ENCODE measurements at regions not wholly inside any gene's neighbourhood (a gene's known extent, or its start where the extent isn't known, plus 50 kb on each side); places are given as distances from the start of the nearest gene placed in this dataset.
"Not testable (repeated sequence)": the region's sequence is repeated elsewhere in the genome, so short reads cannot be mapped to it uniquely, and the experiment has no call there.

GRCh38 chr5:158602981-158603380 lies 496.7 kb downstream of the EBF1 start:
- DNase-seq (ENCODE audit: low spot score): no peak

DNA sequence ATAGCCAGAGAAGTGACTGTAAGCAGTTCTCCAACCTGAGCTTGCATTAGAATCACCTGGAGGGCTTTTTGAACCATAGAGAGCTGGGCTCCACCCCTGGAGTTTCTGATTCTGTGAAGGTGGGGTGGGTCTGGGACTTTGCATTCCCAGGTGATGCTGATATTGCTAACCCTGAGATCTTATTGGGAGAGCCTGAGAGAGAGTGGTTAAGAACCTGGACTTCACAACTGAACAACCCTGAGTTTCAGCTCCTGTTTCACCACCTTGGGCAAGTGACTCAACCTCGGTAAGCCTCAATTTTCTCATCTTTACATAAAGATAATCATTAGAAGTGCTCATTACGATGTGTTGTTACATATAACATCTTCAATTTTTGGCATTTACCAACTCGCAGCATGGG lies 498.6 kb downstream of the EBF1 start:
- no peak for DNase-seq (ENCODE audit: low spot score)

DNA sequence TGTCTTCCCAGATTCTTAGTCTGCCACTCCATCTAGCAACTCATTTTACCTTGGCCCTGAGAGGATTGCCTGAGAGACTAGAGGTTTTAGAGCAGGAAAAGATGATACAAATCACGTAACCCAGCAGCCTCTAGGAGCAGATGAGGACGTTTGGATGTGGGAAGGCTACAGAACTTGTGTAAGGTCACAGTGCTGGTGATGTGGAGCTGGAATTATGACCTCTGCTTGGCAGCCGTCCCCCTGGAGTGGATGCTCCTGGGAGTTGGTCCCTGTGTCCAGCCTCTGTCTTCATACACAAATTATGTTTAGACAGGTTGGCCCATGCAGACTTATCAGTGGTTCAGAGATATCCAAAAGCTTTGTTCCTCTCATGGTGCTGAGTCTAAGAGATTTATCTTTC lies 499.0 kb downstream of the EBF1 start:
- no peak for DNase-seq (ENCODE audit: low spot score)

- DNase-seq (ENCODE audit: low spot score): no peak
These were observed 500.6 kb downstream of the EBF1 start for GRCh38 chr5:158599157-158599556.

GRCh38 chr5:158594595-158595242 lies 505.0 kb downstream of the EBF1 start:
- peak; percentile 20 for DNase-seq (ENCODE audit: low spot score)

- DNase-seq (ENCODE audit: low spot score): no peak
These were observed 505.8 kb downstream of the EBF1 start for GRCh38 chr5:158593925-158594324.

DNA sequence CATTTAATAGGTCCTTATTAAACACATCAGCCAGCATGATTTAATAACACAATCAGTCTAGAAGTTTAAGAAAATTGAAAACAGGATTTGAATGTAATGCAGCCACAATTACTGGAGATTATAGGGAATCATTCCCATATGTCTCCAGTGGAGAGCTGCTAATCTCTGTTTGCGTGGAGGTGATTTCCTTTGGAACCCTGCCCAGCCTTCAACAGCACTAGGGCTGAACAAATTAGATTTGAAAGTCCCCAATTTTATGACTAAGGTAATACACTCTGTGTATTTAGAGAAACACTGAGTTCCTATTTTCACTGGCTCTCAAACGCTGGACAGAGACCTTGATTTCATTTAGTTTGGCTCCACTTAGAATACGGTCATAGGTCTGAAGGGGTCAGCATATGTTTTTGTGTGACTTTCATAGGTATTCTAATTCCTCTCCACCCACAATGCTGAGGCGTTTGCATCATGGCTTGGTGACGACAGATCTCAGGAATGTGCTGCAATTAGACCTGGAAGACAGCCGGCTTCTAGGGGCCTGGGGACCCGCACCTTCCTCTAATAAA lies 508.3 kb downstream of the EBF1 start:
- DNase-seq (ENCODE audit: low spot score): peak; percentile 15

DNA sequence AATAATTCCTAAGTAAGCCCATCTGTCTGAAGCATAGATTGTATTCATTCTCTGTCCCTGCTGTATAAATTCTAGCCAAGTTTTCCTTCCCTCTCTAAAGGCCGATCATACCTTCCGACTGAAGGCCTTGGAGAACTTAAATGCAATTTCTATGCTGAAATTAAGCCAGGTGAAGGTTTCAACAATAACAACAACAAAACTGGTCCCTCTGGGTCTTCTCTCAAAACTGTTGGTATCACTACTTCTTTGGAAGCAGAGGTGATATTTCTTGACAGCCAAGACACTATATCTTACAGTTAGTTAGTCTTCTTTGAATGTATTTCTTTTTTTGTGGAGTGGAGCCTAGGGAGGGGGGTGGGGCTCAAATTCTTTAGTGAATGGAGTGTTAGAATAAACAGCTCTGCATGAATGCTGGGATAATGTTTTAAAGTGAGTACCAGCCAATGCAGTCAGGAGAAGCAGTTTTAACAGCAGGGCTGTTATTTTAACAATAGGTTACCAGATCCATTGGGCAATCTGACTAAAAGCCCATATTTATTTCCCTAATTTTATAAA lies 508.9 kb downstream of the EBF1 start:
- no peak for DNase-seq (ENCODE audit: low spot score)

- DNase-seq (ENCODE audit: low spot score): no peak
These were observed 509.8 kb downstream of the EBF1 start for GRCh38 chr5:158589939-158590338.

DNA sequence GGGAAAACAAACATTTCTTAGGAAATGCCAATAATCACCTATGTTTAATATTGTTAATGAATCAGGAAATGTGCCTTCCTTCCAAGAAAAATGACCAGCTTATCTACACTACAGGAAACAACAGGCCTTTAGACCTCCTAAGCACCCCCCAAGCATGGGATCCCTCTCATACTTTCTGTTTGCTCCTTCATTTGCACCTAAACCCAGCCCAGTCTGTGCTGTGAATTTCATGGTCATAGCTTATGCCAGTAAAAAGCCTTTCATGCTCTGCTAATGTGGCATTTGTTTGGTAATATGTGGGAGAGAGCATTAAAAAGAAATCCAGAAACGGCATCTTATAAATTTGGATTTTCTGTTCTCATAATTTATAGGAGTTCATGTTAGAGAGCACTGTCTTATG lies 511.1 kb downstream of the EBF1 start:
- DNase-seq (ENCODE audit: low spot score): no peak

- no peak for DNase-seq (ENCODE audit: low spot score)
These were observed 513.7 kb downstream of the EBF1 start for GRCh38 chr5:158586054-158586453.

GRCh38 chr5:158582669-158583068 lies 517.0 kb downstream of the EBF1 start:
- not testable (repeated sequence) for DNase-seq (ENCODE audit: low spot score)

DNA sequence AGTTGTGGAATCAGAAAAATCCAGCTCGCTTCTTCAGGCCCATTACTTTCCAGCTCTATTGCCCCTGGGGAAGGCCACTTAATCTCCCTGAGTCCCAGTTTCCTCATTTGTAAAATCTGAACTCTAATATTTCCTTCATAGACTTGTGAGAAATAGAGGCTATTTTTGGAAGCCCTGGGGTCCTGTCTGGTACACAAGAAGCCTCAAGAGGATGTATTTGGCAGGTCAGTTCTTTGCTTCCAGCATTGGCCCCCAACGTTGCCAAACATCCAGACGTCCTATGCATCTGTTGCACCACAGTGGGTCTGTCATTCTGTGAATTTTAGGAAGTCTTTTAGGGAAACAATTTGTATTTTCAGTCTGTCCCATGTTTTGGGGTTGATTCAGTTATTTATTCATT lies 525.9 kb downstream of the EBF1 start:
- DNase-seq (ENCODE audit: low spot score): no peak

DNA sequence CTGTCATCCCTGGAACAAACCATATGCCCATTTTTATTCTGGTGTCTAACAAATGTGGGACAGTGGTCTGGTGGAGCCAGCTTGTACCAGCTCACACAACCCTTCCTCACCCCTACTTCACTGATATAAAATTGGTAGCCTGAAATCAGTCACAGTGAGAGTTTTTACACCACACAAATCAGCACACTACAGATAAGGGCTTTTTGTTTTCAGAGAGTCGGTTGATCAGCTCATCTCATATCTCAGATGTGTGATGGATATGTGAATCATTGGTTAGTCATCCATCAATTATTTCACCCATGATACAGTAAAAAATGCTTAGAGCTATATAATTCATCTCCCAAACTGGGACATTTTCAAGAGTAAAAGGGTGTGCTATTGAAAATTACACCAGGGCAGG lies 529.2 kb downstream of the EBF1 start:
- DNase-seq (ENCODE audit: low spot score): no peak

DNA sequence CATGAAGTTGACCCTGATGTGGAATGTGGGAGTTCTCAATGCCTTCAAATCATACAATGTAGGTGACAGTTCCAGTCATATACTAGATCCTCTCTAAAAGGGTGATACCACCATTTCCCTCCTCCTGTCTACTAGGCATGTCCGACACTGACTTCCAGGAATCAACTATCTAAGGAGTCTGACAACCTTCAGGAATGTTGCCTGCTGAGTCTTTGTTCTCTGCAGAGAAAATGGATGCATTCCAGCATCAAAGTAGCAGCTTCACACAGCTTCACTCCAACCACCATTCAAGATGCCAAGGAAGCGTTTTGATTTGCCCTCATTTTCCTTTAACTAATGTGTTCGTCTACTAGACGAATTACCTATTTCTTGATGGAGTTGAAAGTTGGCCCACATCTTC lies 530.2 kb downstream of the EBF1 start:
- DNase-seq (ENCODE audit: low spot score): no peak

DNA sequence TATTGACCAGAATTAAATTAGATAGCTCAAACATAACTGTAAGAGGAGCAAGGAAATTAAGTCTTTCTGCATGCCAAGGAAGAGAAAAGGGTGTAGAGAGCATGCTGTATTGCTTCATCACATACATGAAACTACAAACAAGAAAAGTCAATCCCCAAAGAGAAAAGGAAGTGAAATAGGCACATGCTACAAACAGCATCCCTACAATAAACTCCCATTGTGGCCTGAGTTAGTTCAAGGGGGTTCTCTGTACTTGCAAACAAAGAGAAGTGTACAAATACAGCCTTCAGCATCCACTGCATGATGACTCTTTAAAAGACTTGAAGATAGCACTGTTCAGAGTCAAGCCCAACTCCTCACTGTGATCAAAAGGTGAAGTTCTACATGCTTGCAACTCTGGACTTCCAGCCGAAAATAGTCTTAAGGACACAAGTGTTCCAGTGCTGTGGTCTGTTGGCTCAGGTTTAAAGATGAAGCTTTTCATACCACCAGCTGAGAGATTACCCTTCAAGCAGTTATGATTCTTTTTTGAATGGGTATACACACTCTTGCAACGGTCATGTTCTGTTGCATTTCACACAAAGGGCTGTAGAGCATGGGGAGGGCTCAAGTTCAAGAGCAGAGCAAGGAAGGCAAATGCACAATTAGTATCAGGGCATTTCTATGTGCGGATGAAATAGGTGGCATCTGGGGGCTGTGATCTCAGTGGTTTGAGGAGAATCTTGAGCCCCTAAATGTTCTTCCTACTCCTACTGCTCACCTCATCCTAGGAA lies 534.5 kb downstream of the EBF1 start:
- no peak for DNase-seq (ENCODE audit: low spot score)

DNA sequence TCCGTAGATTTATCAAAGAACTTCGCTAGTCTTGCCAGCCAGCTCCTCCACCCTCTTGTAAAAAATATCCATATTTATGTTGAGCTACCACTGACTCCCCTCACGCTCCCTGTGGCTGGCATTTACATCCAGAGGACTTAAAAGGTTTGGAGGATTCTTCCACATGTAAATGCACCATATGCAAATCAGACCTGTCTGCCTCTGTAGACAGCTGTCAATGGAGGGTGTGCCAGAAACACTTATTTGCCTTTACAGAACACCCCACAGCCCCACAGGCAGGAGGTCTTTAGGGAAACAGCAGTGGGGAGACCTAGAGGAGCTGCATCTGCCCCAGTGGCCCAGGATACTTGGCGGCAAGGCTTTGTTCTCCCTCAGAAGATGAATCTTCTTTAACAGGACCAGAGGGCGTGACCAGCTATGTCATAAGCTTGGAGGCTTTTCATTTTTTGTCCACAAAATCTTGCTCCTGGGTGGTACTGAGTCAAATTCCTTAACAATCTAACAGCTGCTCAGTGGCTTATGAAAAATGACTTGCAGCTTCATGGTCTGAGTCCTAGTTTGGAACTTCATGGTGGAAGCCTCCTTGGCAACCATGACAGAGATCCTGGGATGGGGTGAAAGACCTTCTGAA lies 535.8 kb downstream of the EBF1 start:
- DNase-seq (ENCODE audit: low spot score): no peak

GRCh38 chr5:158561562-158562190 lies 538.0 kb downstream of the EBF1 start:
- no peak for DNase-seq (ENCODE audit: low spot score)

GRCh38 chr5:158560170-158560569 lies 539.5 kb downstream of the EBF1 start:
- DNase-seq (ENCODE audit: low spot score): peak; percentile 61

GRCh38 chr5:158559643-158560042 lies 540.1 kb downstream of the EBF1 start:
- no peak for DNase-seq (ENCODE audit: low spot score)

GRCh38 chr5:158559066-158559465 lies 540.6 kb downstream of the EBF1 start:
- no peak for DNase-seq (ENCODE audit: low spot score)

GRCh38 chr5:158553962-158554336 lies 545.8 kb downstream of the EBF1 start:
- DNase-seq (ENCODE audit: low spot score): no peak

All from HuH-7 (cell line).